K562 (cell line): ENCODE measurements at regions not wholly inside any gene's neighbourhood (a gene's known extent, or its start where the extent isn't known, plus 50 kb on each side); places are given as distances from the start of the nearest gene placed in this dataset.

ENCODE experiments used
- ATAC-seq: fragments of 200-7000 bp; cut with Tn5 transposase; 3 replicates; pipeline ENCODE4 v1.9.1; 2020; ENCODE audit warnings: moderate library complexity
- BruUV-seq: library from RNA; stranded (reverse); fragments of 400-500 nt; replicated peaks from 2 replicates; lab custom pipeline; 2021; lab: Mats Ljungman, UMichigan
- CTCF ChIA-PET: fragments of 300-600 bp; formaldehyde crosslinking; extraction: SDS; loops from one replicate; lab custom pipeline; 2021; ENCODE audit warnings: low intra/inter-chr PET ratio; lab: Yijun Ruan, JAX
- POLR2A ChIA-PET: fragments of 300-600, 350-650 bp; sonication (Branson Sonifier 250); formaldehyde crosslinking; extraction: SDS; loops from one replicate; lab custom pipeline; 2021; ENCODE audit warnings: antibody characterized with exemption, inconsistent platforms; lab: Yijun Ruan, JAX
- DNase-seq, 4 experiments: peaks; one replicate each; pipeline versions ENCODE4 v3.0.0 to v3.0.0-alpha.2; 2011 to 2018; ENCODE audit warnings: low spot score in 3 of 4, mixed read lengths in 3 of 4; ENCODE audit errors: extremely low read depth in 1 of 4
- FAIRE-seq: peaks from 2 replicates; lab custom pipeline; 2011; peaks lifted over from hg19 to GRCh38; lab: Jason Lieb, UNC
- H2AFZ ChIP-seq: 2 replicates; pipeline ENCODE4 v1.6.0; 2011; ENCODE audit warnings: low read depth, low read length, control low read depth, inconsistent platforms
- H3K27ac ChIP-seq: fragments of 200-600 bp; 3 replicates; pipeline ENCODE4 v1.8.0; 2011; ENCODE audit warnings: low read depth, mild to moderate bottlenecking, control low read depth, inconsistent platforms, low read length, moderate library complexity, mixed read lengths; ENCODE audit errors: extremely low read depth
- H3K27me3 ChIP-seq, 2 experiments: fragments of 300-600 bp in 1 of 2; 2 replicates in 1 of 2; 3 replicates in 1 of 2; pipeline versions ENCODE4 v1.6.0 to v1.8.0; 2011; ENCODE audit warnings: inconsistent platforms in 2 of 2, low read length in 2 of 2, mild to moderate bottlenecking in 1 of 2, mixed read lengths in 1 of 2, moderate library complexity in 1 of 2; ENCODE audit not compliant: control insufficient read depth in 2 of 2, insufficient read depth in 2 of 2
- H3K36me3 ChIP-seq: fragments of 300-600 bp; 3 replicates; pipeline ENCODE4 v1.8.0; 2011; ENCODE audit warnings: mild to moderate bottlenecking, low read length, inconsistent platforms; ENCODE audit not compliant: control insufficient read depth, insufficient read depth
- H3K4me1 ChIP-seq, 2 experiments: fragments of 200-600 bp in 1 of 2; replicated peaks in 1 of 2; 2 replicates in 1 of 2; 3 replicates in 1 of 2; pipeline versions ENCODE4 v1.5.1 to v1.8.0; 2011; ENCODE audit warnings: inconsistent platforms in 2 of 2, low read length in 2 of 2, mild to moderate bottlenecking in 1 of 2, mixed read lengths in 1 of 2, moderate library complexity in 1 of 2; ENCODE audit not compliant: control insufficient read depth in 2 of 2, insufficient read depth in 2 of 2
- H3K4me2 ChIP-seq: 2 replicates; pipeline ENCODE4 v1.6.1; 2011; ENCODE audit warnings: low read length, control low read depth, inconsistent platforms, mixed read lengths; ENCODE audit not compliant: insufficient read depth
- H3K4me3 ChIP-seq: fragments of 200-600 bp; sonication (generic), shearing (Covaris generic); 2 replicates; pipeline ENCODE4 v1.5.1; 2016; ENCODE audit warnings: control low read depth, inconsistent platforms
- H3K79me2 ChIP-seq: fragments of 200-600 bp; 3 replicates; pipeline ENCODE4 v1.8.0; 2011; ENCODE audit warnings: low read length, inconsistent platforms; ENCODE audit not compliant: control insufficient read depth, insufficient read depth
- H3K9ac ChIP-seq, 2 experiments: 2 replicates each; pipeline versions ENCODE4 v1.6.0 to v1.6.1; 2011; ENCODE audit warnings: low read depth in 2 of 2, low read length in 2 of 2, control low read depth in 1 of 2, inconsistent platforms in 1 of 2, mild to moderate bottlenecking in 1 of 2, mixed read lengths in 1 of 2; ENCODE audit not compliant: insufficient read depth in 1 of 2
- H3K9me1 ChIP-seq: one replicate; pipeline ENCODE4 v1.6.0; 2011; ENCODE audit warnings: inconsistent platforms, mild to moderate bottlenecking, low read length, moderate library complexity; ENCODE audit not compliant: control insufficient read depth, insufficient read depth
- H3K9me3 ChIP-seq: replicated peaks from 2 replicates; pipeline ENCODE4 v1.5.1; 2011; ENCODE audit warnings: low read depth, low read length, inconsistent platforms; ENCODE audit not compliant: control insufficient read depth, insufficient read depth
- H4K20me1 ChIP-seq: replicated peaks from 2 replicates; pipeline ENCODE4 v1.6.1; 2011; ENCODE audit warnings: low read length, inconsistent platforms, mixed read lengths; ENCODE audit not compliant: control insufficient read depth, insufficient read depth
- ERF ChIP-seq: fragments of 450-650 bp; formaldehyde crosslinking; IDR thresholded peaks from 2 replicates; pipeline ENCODE4 v1.4.0; 2020; ENCODE audit warnings: mild to moderate bottlenecking, mixed read lengths
- MAX ChIP-seq: sonication (generic); formaldehyde crosslinking; IDR thresholded peaks from 2 replicates; pipeline ENCODE4 v1.9.0; 2022; ENCODE audit warnings: mild to moderate bottlenecking, missing genetic modification reagents
- PATZ1 ChIP-seq: fragments of 250-450 bp; sonication (Bioruptor Pico); IDR thresholded peaks from 2 replicates; pipeline ENCODE4 v1.5.0; 2020; ENCODE audit warnings: mild to moderate bottlenecking, borderline replicate concordance
- ZNF507 ChIP-seq: conservative IDR thresholded peaks from 2 replicates; pipeline ENCODE4 v1.6.1; 2017; ENCODE audit warnings: missing genetic modification characterization, missing compliant biosample characterization
- WGBS: fragments of 100-300 bp; shearing (Covaris generic); methylation state at CpG from one replicate; pipeline ENCODE4 v1.1.6; 2016; ENCODE audit warnings: low coverage, mixed read lengths; ENCODE audit not compliant: insufficient coverage; ENCODE audit errors: missing lambda C conversion rate; 5-methylcytosine and 5-hydroxymethylcytosine counted together
- in situ Hi-C: fragments of 300-500 bp; cut with MboI; formaldehyde crosslinking; loops from 4 replicates; pipeline ENCODE4 v1.15.0; 2018; ENCODE audit warnings: inconsistent platforms, mixed read lengths
- intact Hi-C: fragments of 100-400 bp; cut with micrococcal nuclease; formaldehyde crosslinking; loops from 2 replicates; pipeline ENCODE4 v1.14.2; 2022
- TF ChIP-seq, protein P1 (sequence below): fragments of 250-450 bp; sonication (Bioruptor Pico); IDR thresholded peaks from 2 replicates; pipeline ENCODE4 v1.9.0; 2021; ENCODE audit warnings: mild to moderate bottlenecking, inconsistent platforms
- TF ChIP-seq, protein P2 (sequence below): fragments of 250-450 bp; sonication (Bioruptor Pico); IDR thresholded peaks from 2 replicates; pipeline ENCODE4 v1.8.0; 2022; ENCODE audit warnings: moderate library complexity, mild to moderate bottlenecking, inconsistent platforms
- TF ChIP-seq, protein P3 (sequence below): fragments of 250-450 bp; sonication (Bioruptor Pico); IDR thresholded peaks from 2 replicates; pipeline ENCODE4 v1.4.0; 2020

GRCh38 chr2:41923156-41923786, 124.5 kb upstream of the PKDCC start:
- no peak overlapping the region for H3K4me3 ChIP-seq
- no peaks in the 10 kb centered on the region for H4K20me1 ChIP-seq
- no peaks in the 10 kb centered on the region for H3K79me2 ChIP-seq
- H3K36me3 ChIP-seq: no peaks in the 10 kb centered on the region
- no TSS peak for BruUV-seq
- intact Hi-C loops (no loop called here), in situ Hi-C loops (no loop called here)
- H3K27me3 ChIP-seq: peaks cover 0 to 16% of the 10 kb centered on the region in 2 experiments; a peak in 3 of 5 replicates
- FAIRE-seq (no peak), DNase-seq (no peak), ATAC-seq (no peak)
- no peaks in the 10 kb centered on the region for H3K4me1 ChIP-seq
- WGBS: 2% methylated on average over 9 of the region's 9 CpGs
- POLR2A ChIA-PET: interaction anchor here (0.7 kb wide), 1 partner anchor 44 kb away, joined by 3 read pairs; no protein-coding TSS in a partner anchor
- H3K9ac ChIP-seq: no peak overlapping the region
- no peaks in the 10 kb centered on the region for H3K9me1 ChIP-seq
- H2AFZ ChIP-seq: no peak overlapping the region
- no peaks in the 10 kb centered on the region for H3K9me3 ChIP-seq
- CTCF ChIA-PET: no interaction called here
- H3K4me2 ChIP-seq: no peak overlapping the region
- TF ChIP-seq, protein P1, sequence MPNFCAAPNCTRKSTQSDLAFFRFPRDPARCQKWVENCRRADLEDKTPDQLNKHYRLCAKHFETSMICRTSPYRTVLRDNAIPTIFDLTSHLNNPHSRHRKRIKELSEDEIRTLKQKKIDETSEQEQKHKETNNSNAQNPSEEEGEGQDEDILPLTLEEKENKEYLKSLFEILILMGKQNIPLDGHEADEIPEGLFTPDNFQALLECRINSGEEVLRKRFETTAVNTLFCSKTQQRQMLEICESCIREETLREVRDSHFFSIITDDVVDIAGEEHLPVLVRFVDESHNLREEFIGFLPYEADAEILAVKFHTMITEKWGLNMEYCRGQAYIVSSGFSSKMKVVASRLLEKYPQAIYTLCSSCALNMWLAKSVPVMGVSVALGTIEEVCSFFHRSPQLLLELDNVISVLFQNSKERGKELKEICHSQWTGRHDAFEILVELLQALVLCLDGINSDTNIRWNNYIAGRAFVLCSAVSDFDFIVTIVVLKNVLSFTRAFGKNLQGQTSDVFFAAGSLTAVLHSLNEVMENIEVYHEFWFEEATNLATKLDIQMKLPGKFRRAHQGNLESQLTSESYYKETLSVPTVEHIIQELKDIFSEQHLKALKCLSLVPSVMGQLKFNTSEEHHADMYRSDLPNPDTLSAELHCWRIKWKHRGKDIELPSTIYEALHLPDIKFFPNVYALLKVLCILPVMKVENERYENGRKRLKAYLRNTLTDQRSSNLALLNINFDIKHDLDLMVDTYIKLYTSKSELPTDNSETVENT (CRISPR knock-in tag): no peak
- TF ChIP-seq, protein P2, sequence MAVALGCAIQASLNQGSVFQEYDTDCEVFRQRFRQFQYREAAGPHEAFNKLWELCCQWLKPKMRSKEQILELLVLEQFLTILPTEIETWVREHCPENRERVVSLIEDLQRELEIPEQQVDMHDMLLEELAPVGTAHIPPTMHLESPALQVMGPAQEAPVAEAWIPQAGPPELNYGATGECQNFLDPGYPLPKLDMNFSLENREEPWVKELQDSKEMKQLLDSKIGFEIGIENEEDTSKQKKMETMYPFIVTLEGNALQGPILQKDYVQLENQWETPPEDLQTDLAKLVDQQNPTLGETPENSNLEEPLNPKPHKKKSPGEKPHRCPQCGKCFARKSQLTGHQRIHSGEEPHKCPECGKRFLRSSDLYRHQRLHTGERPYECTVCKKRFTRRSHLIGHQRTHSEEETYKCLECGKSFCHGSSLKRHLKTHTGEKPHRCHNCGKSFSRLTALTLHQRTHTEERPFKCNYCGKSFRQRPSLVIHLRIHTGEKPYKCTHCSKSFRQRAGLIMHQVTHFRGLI (CRISPR knock-in tag): no peak
- TF ChIP-seq PATZ1 (CRISPR knock-in tag): no peak
- TF ChIP-seq, protein P3, sequence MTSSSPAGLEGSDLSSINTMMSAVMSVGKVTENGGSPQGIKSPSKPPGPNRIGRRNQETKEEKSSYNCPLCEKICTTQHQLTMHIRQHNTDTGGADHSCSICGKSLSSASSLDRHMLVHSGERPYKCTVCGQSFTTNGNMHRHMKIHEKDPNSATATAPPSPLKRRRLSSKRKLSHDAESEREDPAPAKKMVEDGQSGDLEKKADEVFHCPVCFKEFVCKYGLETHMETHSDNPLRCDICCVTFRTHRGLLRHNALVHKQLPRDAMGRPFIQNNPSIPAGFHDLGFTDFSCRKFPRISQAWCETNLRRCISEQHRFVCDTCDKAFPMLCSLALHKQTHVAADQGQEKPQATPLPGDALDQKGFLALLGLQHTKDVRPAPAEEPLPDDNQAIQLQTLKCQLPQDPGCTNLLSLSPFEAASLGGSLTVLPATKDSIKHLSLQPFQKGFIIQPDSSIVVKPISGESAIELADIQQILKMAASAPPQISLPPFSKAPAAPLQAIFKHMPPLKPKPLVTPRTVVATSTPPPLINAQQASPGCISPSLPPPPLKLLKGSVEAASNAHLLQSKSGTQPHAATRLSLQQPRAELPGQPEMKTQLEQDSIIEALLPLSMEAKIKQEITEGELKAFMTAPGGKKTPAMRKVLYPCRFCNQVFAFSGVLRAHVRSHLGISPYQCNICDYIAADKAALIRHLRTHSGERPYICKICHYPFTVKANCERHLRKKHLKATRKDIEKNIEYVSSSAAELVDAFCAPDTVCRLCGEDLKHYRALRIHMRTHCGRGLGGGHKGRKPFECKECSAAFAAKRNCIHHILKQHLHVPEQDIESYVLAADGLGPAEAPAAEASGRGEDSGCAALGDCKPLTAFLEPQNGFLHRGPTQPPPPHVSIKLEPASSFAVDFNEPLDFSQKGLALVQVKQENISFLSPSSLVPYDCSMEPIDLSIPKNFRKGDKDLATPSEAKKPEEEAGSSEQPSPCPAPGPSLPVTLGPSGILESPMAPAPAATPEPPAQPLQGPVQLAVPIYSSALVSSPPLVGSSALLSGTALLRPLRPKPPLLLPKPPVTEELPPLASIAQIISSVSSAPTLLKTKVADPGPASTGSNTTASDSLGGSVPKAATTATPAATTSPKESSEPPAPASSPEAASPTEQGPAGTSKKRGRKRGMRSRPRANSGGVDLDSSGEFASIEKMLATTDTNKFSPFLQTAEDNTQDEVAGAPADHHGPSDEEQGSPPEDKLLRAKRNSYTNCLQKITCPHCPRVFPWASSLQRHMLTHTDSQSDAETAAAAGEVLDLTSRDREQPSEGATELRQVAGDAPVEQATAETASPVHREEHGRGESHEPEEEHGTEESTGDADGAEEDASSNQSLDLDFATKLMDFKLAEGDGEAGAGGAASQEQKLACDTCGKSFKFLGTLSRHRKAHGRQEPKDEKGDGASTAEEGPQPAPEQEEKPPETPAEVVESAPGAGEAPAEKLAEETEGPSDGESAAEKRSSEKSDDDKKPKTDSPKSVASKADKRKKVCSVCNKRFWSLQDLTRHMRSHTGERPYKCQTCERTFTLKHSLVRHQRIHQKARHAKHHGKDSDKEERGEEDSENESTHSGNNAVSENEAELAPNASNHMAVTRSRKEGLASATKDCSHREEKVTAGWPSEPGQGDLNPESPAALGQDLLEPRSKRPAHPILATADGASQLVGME (CRISPR knock-in tag): no peak
- no peak for TF ChIP-seq MAX (CRISPR knock-in tag)
- no peak for TF ChIP-seq ZNF507 (tag)
- no peak for TF ChIP-seq ERF
- no peak overlapping the region for H3K27ac ChIP-seq
